LNCAP (cell line): ENCODE measurements at regions not wholly inside any gene's neighbourhood (a gene's known extent, or its start where the extent isn't known, plus 50 kb on each side); places are given as distances from the start of the nearest gene placed in this dataset.

Source experiments
- TF ChIP-seq, protein P1 (sequence below): fragments of 450-650 bp; IDR thresholded peaks from 2 replicates; pipeline ENCODE4 v1.5.1; 2017; ENCODE audit warnings: mild to moderate bottlenecking

DNA sequence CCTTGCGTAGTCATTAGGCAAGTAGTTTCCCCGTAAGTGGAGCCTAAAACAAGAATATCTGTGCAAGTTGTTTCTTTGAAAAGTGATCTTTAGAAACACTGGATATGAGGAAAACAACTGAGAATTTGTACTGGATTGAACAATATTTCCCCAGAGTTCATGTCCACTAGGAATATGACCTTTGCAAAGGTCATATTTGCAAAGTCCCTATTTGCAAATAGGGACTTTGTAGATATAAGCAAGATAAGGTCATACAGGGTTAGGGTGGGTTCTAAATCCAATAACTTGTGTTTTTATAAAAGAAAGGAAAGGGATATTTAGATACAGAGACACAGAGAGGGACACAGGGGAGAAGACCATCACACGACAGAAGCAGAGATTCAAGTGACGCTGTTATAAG, 489.2 kb upstream of the ATXN8OS start:
- TF ChIP-seq, protein P1, sequence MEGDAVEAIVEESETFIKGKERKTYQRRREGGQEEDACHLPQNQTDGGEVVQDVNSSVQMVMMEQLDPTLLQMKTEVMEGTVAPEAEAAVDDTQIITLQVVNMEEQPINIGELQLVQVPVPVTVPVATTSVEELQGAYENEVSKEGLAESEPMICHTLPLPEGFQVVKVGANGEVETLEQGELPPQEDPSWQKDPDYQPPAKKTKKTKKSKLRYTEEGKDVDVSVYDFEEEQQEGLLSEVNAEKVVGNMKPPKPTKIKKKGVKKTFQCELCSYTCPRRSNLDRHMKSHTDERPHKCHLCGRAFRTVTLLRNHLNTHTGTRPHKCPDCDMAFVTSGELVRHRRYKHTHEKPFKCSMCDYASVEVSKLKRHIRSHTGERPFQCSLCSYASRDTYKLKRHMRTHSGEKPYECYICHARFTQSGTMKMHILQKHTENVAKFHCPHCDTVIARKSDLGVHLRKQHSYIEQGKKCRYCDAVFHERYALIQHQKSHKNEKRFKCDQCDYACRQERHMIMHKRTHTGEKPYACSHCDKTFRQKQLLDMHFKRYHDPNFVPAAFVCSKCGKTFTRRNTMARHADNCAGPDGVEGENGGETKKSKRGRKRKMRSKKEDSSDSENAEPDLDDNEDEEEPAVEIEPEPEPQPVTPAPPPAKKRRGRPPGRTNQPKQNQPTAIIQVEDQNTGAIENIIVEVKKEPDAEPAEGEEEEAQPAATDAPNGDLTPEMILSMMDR: no peak

GRCh38 chr13:69617587-69617986, 490.0 kb upstream of the ATXN8OS start:
- TF ChIP-seq, protein P1: no peak

- TF ChIP-seq, protein P1: no peak
Observed at GRCh38 chr13:69616396-69616795, 491.2 kb upstream of the ATXN8OS start.

DNA sequence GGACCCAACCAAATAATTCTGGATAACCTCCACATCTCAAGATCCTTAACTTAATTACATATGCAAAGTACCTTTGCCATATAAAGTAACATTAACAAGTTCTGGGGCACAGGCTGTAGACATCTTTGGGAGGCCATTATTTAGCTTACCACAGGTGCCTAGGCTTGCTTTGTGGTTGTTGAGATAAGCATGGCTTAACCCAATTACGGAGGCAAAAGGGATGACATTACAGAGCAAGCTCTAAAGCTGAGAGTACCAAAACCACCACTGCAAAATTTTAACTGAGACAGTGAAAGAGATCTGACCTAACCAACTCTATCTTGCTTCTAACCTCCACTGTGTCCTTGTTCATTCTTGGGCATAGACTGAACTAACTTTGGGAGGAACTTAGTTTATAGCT, 502.9 kb upstream of the ATXN8OS start:
- TF ChIP-seq, protein P1: no peak

GRCh38 chr13:69603144-69603853, 504.3 kb upstream of the ATXN8OS start:
- TF ChIP-seq, protein P1: no peak

GRCh38 chr13:69601661-69602060, 506.0 kb upstream of the ATXN8OS start:
- TF ChIP-seq, protein P1: no peak

DNA sequence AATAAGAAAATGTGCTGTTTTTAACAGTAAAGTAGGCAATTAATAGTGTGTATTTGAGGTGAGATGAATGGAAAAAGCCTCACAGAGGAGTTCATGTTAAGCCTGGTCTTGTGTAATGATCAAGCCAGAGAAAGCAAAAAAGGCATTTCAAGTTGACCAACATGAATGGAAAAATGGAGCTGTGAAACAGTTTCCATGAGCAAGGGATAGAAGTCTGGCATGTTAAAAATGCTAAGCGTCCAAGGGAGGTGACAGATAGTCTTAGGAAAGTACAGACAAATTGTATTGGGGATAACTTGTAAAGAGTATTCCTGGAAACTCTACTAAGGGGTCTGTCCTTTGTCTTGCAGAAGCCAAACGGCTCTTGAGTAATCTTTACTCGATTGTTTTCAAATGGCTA, 506.8 kb upstream of the ATXN8OS start:
- TF ChIP-seq, protein P1: no peak

DNA sequence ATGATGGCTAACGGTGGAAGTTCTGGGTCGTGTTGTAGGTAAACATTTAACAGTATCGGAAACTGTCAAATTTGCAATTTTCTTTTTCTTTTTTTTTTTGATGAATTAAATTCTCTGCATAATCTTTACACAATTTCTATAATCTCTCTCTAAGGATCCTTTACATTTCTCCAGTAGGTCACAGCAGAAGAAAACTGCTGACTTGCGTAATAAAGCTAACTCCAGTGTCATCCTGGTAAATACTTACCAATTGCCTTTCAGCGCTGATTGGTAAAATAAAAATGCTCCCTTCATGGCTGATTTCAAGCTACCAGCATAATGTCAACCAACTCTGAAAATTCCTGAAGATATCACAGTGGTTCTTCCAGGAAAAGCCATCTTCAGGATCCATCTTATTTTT, 510.5 kb upstream of the ATXN8OS start:
- TF ChIP-seq, protein P1: no peak
